SJSA1 (cell line): ENCODE measurements at regions not wholly inside any gene's neighbourhood (a gene's known extent, or its start where the extent isn't known, plus 50 kb on each side); places are given as distances from the start of the nearest gene placed in this dataset.
A peak's percentile ranks its signal among the peaks of the same experiment; 100 is the strongest.

Experiments
- DNase-seq, 2 experiments: peaks; one replicate each; pipeline ENCODE4 v3.0.0-alpha.2; 2015 to 2020; ENCODE audit warnings: low spot score in 2 of 2, low read depth in 1 of 2
- H3K27ac ChIP-seq: fragments of 250-450 bp; sonication (Bioruptor Pico); 2 replicates; pipeline ENCODE4 v1.5.1; 2020; ENCODE audit warnings: mild to moderate bottlenecking, moderate library complexity
- H3K27me3 ChIP-seq: fragments of 250-450 bp; sonication (Bioruptor Pico); replicated peaks from 2 replicates; pipeline ENCODE4 v1.5.1; 2020; ENCODE audit warnings: mild to moderate bottlenecking, moderate library complexity
- H3K36me3 ChIP-seq: fragments of 250-450 bp; sonication (Bioruptor Pico); 2 replicates; pipeline ENCODE4 v1.5.1; 2020; ENCODE audit warnings: mild to moderate bottlenecking
- H3K4me1 ChIP-seq: fragments of 250-450 bp; sonication (Bioruptor Pico); replicated peaks from 2 replicates; pipeline ENCODE4 v1.6.1; 2021; ENCODE audit warnings: mild to moderate bottlenecking
- H3K4me3 ChIP-seq: fragments of 250-450 bp; sonication (Bioruptor Pico); 2 replicates; pipeline ENCODE4 v1.5.1; 2020; ENCODE audit warnings: mild to moderate bottlenecking
- H3K9me3 ChIP-seq: fragments of 250-450 bp; sonication (Bioruptor Pico); replicated peaks from 2 replicates; pipeline ENCODE4 v1.5.1; 2020; ENCODE audit warnings: mild to moderate bottlenecking

GRCh38 chr11:109193880-109194279 is 228.1 kb upstream of the C11orf87 start:
- H3K4me1 ChIP-seq: 0 out of 2 replicates have a peak, but pooled peaks cover 4% of the 10 kb centered on the region
- H3K27me3 ChIP-seq: no peaks in the 10 kb centered on the region
- no peaks in the 10 kb centered on the region for H3K36me3 ChIP-seq
- no peak overlapping the region for H3K27ac ChIP-seq
- H3K4me3 ChIP-seq: no peak overlapping the region
- DNase-seq: no peak
- no peaks in the 10 kb centered on the region for H3K9me3 ChIP-seq

- Histone ChIP-seq H3K36me3 (no peaks in the 10 kb centered on the region), H3K9me3 (no peaks in the 10 kb centered on the region), H3K4me3 (no peak overlapping the region), H3K4me1 (0 out of 2 replicates have a peak, but pooled peaks cover 4% of the 10 kb centered on the region), H3K27me3 (no peaks in the 10 kb centered on the region), H3K27ac (no peak overlapping the region)
- no peak for DNase-seq
These were observed 226.0 kb upstream of the C11orf87 start for GRCh38 chr11:109196016-109196415.

DNA sequence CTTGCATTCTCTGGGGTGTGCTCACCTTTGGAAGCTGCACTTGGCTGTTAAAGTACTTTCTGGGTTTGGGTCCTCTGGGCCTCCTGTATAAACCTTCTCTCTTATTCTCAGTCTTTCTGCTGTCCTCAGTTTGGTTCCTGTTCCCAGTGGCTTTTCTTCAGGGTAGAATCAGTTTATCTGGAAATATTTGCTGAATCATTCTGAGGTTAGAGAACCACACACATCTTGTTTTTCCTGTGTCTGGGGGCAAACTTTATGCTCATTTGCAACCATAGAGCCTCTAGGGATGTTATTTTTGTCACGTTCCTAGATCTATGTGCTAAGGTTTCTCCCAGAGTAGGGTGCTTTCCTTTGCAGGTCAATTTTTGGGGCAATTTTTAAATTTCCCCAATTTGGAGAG is 224.3 kb upstream of the C11orf87 start:
- no peaks in the 10 kb centered on the region for H3K9me3 ChIP-seq
- no peaks in the 10 kb centered on the region for H3K27me3 ChIP-seq
- 0 out of 2 replicates have a peak, but pooled peaks cover 4% of the 10 kb centered on the region for H3K4me1 ChIP-seq
- no peak overlapping the region for H3K27ac ChIP-seq
- no peak for DNase-seq
- H3K36me3 ChIP-seq: no peaks in the 10 kb centered on the region
- H3K4me3 ChIP-seq: no peak overlapping the region

DNA sequence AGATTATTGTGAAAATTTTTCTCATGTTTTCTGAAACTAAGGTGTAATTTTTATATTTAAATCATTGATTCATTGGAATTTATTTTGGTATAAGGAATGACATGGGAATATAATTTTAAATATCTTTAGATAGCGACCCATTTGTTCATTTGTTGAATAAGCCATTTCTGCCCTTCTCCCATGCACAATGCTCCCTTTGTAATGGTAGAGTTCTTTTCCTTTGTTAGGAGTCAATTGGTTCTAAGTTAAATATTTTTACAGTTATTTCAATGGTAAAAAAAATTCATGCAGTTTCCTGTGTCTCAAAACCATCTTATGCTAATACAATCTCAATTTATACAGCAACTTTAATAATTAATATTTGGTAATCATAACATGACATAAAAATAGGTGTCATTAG is 218.8 kb upstream of the C11orf87 start:
- DNase-seq: no peak
- Histone ChIP-seq H3K36me3 (no peaks in the 10 kb centered on the region), H3K27ac (no peak overlapping the region), H3K27me3 (no peaks in the 10 kb centered on the region), H3K4me1 (no peaks in the 10 kb centered on the region), H3K4me3 (no peak overlapping the region), H3K9me3 (no peaks in the 10 kb centered on the region)

DNA sequence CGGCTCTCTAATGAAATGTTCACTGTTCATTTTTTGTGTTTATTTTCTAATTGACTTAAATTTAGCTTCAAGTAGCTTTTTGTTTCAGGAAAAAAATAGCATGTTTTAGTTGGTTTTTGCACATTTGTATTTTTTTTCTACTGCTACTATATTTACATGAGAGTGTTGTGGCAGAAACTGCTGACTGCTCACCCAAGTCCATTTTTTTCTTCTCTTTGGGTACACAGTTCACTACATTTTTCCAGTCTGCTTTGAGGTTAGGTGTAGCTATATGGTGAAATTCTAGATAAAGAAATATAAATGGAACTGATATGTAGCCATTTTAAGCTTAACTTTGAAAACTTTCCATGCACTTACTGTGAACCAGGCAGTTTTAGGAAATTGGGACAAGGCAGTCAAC is 216.7 kb upstream of the C11orf87 start:
- no peaks in the 10 kb centered on the region for H3K4me1 ChIP-seq
- no peak overlapping the region for H3K27ac ChIP-seq
- H3K9me3 ChIP-seq: no peaks in the 10 kb centered on the region
- no peak for DNase-seq
- H3K4me3 ChIP-seq: no peak overlapping the region
- H3K36me3 ChIP-seq: no peaks in the 10 kb centered on the region
- H3K27me3 ChIP-seq: no peaks in the 10 kb centered on the region

- H3K27ac ChIP-seq: no peak overlapping the region
- no peak for DNase-seq
- no peaks in the 10 kb centered on the region for H3K27me3 ChIP-seq
- H3K36me3 ChIP-seq: no peaks in the 10 kb centered on the region
- no peaks in the 10 kb centered on the region for H3K4me1 ChIP-seq
- H3K9me3 ChIP-seq: no peaks in the 10 kb centered on the region
- no peak overlapping the region for H3K4me3 ChIP-seq
These were observed 213.9 kb upstream of the C11orf87 start for GRCh38 chr11:109208121-109208520.

DNA sequence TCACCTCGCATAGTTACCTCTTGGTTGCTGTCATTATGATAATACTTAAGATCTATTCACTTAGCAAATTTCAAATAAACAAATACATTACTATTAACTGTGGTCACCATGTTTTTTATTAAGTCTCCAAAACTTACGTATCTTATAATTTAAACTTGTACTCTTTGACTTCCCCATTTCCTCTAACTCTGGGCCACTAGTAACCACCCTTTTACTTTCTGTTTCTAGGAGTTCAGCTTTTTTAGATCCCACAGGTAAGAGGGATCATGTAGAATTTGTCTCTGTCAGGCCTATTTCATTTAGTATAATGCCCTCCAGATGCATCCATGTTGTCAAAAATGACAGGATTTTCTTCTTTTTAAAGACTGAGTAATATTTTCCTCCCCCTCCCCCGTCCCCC is 212.4 kb upstream of the C11orf87 start:
- Histone ChIP-seq H3K4me3 (no peak overlapping the region), H3K9me3 (no peaks in the 10 kb centered on the region), H3K36me3 (no peaks in the 10 kb centered on the region), H3K4me1 (no peaks in the 10 kb centered on the region), H3K27me3 (no peaks in the 10 kb centered on the region), H3K27ac (no peak overlapping the region)
- no peak for DNase-seq

- DNase-seq: no peak
These were observed 200.8 kb upstream of the C11orf87 start for GRCh38 chr11:109221190-109221589.

GRCh38 chr11:109222761-109223160 is 199.2 kb upstream of the C11orf87 start:
- Histone ChIP-seq H3K4me1 (no peaks in the 10 kb centered on the region), H3K4me3 (no peak overlapping the region), H3K36me3 (no peaks in the 10 kb centered on the region), H3K27ac (no peak overlapping the region), H3K27me3 (no peaks in the 10 kb centered on the region), H3K9me3 (no peaks in the 10 kb centered on the region)
- no peak for DNase-seq

More at GRCh38 chr11:109221190-109221589, 200.8 kb upstream of the C11orf87 start:
- no peak overlapping the region for H3K4me3 ChIP-seq
- no peaks in the 10 kb centered on the region for H3K27me3 ChIP-seq
- no peaks in the 10 kb centered on the region for H3K4me1 ChIP-seq
- no peak overlapping the region for H3K27ac ChIP-seq
- H3K36me3 ChIP-seq: no peaks in the 10 kb centered on the region
- no peaks in the 10 kb centered on the region for H3K9me3 ChIP-seq

DNA sequence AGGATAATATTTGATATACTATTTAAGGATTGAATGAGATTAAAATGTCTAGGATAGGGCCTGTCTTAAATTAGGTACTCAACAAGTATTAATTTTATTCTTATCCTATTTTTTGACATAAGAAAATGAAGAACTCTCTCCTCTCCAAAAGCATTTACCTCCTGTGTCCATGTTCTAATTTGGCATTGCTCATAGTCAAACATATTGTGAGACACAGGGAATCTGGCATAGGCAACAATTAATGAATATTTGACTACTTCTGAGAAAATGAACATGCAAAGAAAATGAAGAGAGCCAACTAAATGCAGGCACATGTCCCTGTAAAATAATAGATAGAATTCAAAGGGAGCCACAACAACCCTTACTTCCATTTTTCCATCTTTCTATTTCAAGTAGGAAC is 198.5 kb upstream of the C11orf87 start:
- no peaks in the 10 kb centered on the region for H3K4me1 ChIP-seq
- H3K4me3 ChIP-seq: no peak overlapping the region
- no peaks in the 10 kb centered on the region for H3K36me3 ChIP-seq
- no peaks in the 10 kb centered on the region for H3K27me3 ChIP-seq
- no peak for DNase-seq
- H3K27ac ChIP-seq: no peak overlapping the region
- H3K9me3 ChIP-seq: no peaks in the 10 kb centered on the region

- no peak overlapping the region for H3K4me3 ChIP-seq
- no peaks in the 10 kb centered on the region for H3K4me1 ChIP-seq
- peak in 1 of 2 experiments; percentile 2 for DNase-seq
- no peak overlapping the region for H3K27ac ChIP-seq
- no peaks in the 10 kb centered on the region for H3K9me3 ChIP-seq
- no peaks in the 10 kb centered on the region for H3K27me3 ChIP-seq
- H3K36me3 ChIP-seq: no peaks in the 10 kb centered on the region
These were observed 192.3 kb upstream of the C11orf87 start for GRCh38 chr11:109229682-109230081.

GRCh38 chr11:109236188-109236587 is 185.8 kb upstream of the C11orf87 start:
- Histone ChIP-seq H3K27ac (no peak overlapping the region), H3K4me3 (no peak overlapping the region)
- DNase-seq: no peak

DNA sequence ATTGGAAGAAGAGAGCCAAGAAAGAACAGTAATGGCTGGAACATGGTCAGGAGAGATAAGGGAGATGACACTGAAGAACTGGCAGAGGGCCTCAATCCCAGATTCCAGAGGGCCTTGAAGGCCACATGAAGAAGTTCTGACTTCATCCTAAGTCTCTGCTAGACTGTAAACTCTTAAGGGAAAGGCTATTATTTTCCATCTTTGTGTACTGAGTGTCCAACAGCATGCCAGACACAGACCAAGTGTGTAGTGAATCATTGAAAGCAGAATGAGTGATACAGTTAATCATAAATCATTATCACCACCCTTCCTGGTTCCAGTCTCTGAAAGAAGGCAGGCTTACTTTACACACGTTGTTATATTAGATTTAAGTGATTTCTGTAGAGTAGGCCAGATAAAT is 185.3 kb upstream of the C11orf87 start:
- no peaks in the 10 kb centered on the region for H3K27me3 ChIP-seq
- H3K4me1 ChIP-seq: no peaks in the 10 kb centered on the region
- no peak for DNase-seq
- no peak overlapping the region for H3K27ac ChIP-seq
- H3K9me3 ChIP-seq: no peaks in the 10 kb centered on the region
- H3K4me3 ChIP-seq: no peak overlapping the region
- H3K36me3 ChIP-seq: no peaks in the 10 kb centered on the region

More at GRCh38 chr11:109236188-109236587, 185.8 kb upstream of the C11orf87 start:
- Histone ChIP-seq H3K4me1 (no peaks in the 10 kb centered on the region), H3K9me3 (no peaks in the 10 kb centered on the region), H3K27me3 (no peaks in the 10 kb centered on the region), H3K36me3 (no peaks in the 10 kb centered on the region)

DNA sequence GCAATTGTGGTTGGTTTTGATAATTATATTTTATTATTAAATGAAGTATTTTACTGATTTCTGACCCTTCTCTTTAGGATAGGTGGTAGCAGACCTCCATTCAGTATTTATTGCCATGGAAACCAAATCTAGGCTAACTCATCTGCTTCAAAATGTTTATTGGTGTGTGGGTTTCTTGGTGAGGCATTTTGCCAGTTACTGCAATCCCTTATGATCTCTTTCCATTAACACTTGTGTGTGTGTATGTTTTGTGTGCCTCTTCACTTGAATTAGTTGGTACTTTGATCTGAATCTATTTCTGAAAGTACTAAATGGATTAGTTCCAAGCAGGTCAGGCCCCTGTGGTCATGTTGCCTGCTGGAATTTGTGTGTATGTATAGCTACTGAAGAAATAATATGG is 184.4 kb upstream of the C11orf87 start:
- H3K27ac ChIP-seq: no peak overlapping the region
- no peaks in the 10 kb centered on the region for H3K27me3 ChIP-seq
- H3K4me1 ChIP-seq: no peaks in the 10 kb centered on the region
- no peaks in the 10 kb centered on the region for H3K36me3 ChIP-seq
- DNase-seq: no peak
- H3K9me3 ChIP-seq: no peaks in the 10 kb centered on the region
- no peak overlapping the region for H3K4me3 ChIP-seq

DNA sequence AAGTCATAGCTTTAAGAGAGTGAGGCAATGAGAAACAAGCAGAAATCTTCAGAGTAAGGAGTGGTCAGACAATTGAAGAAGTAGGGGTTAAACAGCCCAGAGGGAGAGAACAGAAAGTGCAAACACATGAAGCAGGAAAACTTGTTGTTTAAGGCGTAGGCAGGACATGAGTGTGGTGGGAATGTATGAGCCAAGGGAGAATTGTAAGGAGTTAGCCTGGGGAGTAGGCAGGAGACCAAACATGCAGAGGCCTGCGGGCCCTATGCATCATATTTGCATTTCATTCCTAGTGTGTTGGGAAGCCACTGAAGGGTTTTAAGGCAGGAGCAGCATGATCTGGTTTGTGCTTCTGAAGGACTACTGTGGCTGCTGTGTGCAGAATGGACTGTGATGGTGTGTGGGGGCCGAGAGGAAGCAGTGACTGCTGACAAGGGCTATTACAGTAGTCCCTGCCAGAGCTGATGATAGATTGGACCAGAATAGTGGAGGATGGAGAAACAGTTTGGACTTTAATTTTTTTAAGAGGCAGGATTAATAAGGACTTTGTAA is 179.9 kb upstream of the C11orf87 start:
- no peak overlapping the region for H3K4me3 ChIP-seq
- no peaks in the 10 kb centered on the region for H3K4me1 ChIP-seq
- no peaks in the 10 kb centered on the region for H3K9me3 ChIP-seq
- H3K27ac ChIP-seq: no peak overlapping the region
- H3K27me3 ChIP-seq: no peaks in the 10 kb centered on the region
- no peaks in the 10 kb centered on the region for H3K36me3 ChIP-seq
- no peak for DNase-seq
